SK-N-SH (cell line): ENCODE measurements at regions not wholly inside any gene's neighbourhood (a gene's known extent, or its start where the extent isn't known, plus 50 kb on each side); places are given as distances from the start of the nearest gene placed in this dataset.

Source experiments
- CTCF ChIA-PET: fragments of 300-600, 350-600 bp; formaldehyde crosslinking; extraction: SDS; loops from one replicate; lab custom pipeline; 2021; lab: Yijun Ruan, JAX
- POLR2A ChIA-PET: fragments of 350-600 bp; sonication (Branson Sonifier 250); formaldehyde crosslinking; extraction: SDS; loops from one replicate; lab custom pipeline; 2020; ENCODE audit warnings: antibody characterized with exemption, inconsistent platforms; lab: Yijun Ruan, JAX
- DNase-seq: peaks from one replicate; pipeline ENCODE4 v3.0.0; 2012
- H2AFZ ChIP-seq: fragments of 200-600 bp; sonication (generic); 2 replicates; pipeline ENCODE4 v1.8.1; 2016; ENCODE audit warnings: antibody characterized with exemption, mild to moderate bottlenecking, low read depth
- H3F3A ChIP-seq: fragments of 200-600 bp; sonication (generic); replicated peaks from 2 replicates; pipeline ENCODE3; 2016; ENCODE audit warnings: antibody characterized with exemption, mild to moderate bottlenecking; ENCODE audit not compliant: insufficient read depth
- H3K27ac ChIP-seq, 2 experiments: fragments of 200-500 bp in 1 of 2; fragments of 200-600 bp in 1 of 2; sonication (Bioruptor generic) in 1 of 2; sonication (generic), shearing (Covaris generic) in 1 of 2; 2 replicates each; pipeline versions ENCODE4 v1.5.1 to v1.6.1; 2014 to 2016; ENCODE audit warnings: low read depth in 2 of 2, inconsistent platforms in 1 of 2, low read length in 1 of 2, mild to moderate bottlenecking in 1 of 2, mixed read lengths in 1 of 2
- H3K27me3 ChIP-seq: fragments of 200-600 bp; sonication (generic), shearing (Covaris generic); 2 replicates; pipeline ENCODE4 v1.6.1; 2016; ENCODE audit warnings: mixed run types; ENCODE audit not compliant: insufficient read depth
- H3K36me3 ChIP-seq, 2 experiments: fragments of 200-500 bp in 1 of 2; fragments of 200-600 bp in 1 of 2; sonication (Bioruptor generic) in 1 of 2; sonication (generic) in 1 of 2; replicated peaks in 1 of 2; 2 replicates each; pipeline versions ENCODE3 to v1.5.1; 2014 to 2016; ENCODE audit warnings: low read length in 1 of 2, mild to moderate bottlenecking in 1 of 2; ENCODE audit not compliant: insufficient read depth in 2 of 2, control insufficient read depth in 1 of 2
- H3K4me1 ChIP-seq, 2 experiments: fragments of 200-500 bp in 1 of 2; fragments of 200-600 bp in 1 of 2; sonication (Bioruptor generic) in 1 of 2; sonication (generic), shearing (Covaris generic) in 1 of 2; 2 replicates each; pipeline versions ENCODE4 v1.5.1 to v1.6.1; 2014 to 2016; ENCODE audit warnings: low read depth in 1 of 2, low read length in 1 of 2, mixed run types in 1 of 2; ENCODE audit not compliant: insufficient read depth in 2 of 2, control insufficient read depth in 1 of 2
- H3K4me2 ChIP-seq: fragments of 200-600 bp; sonication (generic), shearing (Covaris generic); 2 replicates; pipeline ENCODE4 v1.6.1; 2017; ENCODE audit warnings: mixed run types
- H3K4me3 ChIP-seq, 2 experiments: fragments of 200-500 bp in 1 of 2; fragments of 200-600 bp in 1 of 2; sonication (Bioruptor generic) in 1 of 2; sonication (generic), shearing (Covaris generic) in 1 of 2; 2 replicates each; pipeline versions ENCODE4 v1.5.1 to v1.8.1; 2014 to 2016; ENCODE audit warnings: low read depth in 2 of 2, inconsistent platforms in 1 of 2, low read length in 1 of 2, mild to moderate bottlenecking in 1 of 2, mixed read lengths in 1 of 2, moderate library complexity in 1 of 2
- H3K79me2 ChIP-seq: fragments of 200-600 bp; sonication (generic); 2 replicates; pipeline ENCODE4 v1.8.1; 2017; ENCODE audit warnings: mild to moderate bottlenecking; ENCODE audit not compliant: insufficient read depth
- H3K9ac ChIP-seq: fragments of 200-600 bp; sonication (generic); 2 replicates; pipeline ENCODE4 v1.6.1; 2017; ENCODE audit warnings: mixed run types
- H3K9me2 ChIP-seq: fragments of 200-600 bp; sonication (generic); 2 replicates; pipeline ENCODE4 v1.6.1; 2017; ENCODE audit warnings: mixed run types
- H3K9me3 ChIP-seq: fragments of 200-600 bp; sonication (generic); 2 replicates; pipeline ENCODE4 v1.6.1; 2017; ENCODE audit warnings: mixed run types, mild to moderate bottlenecking, moderate library complexity
- H4K20me1 ChIP-seq: fragments of 200-600 bp; sonication (generic); 2 replicates; pipeline ENCODE4 v1.6.1; 2017; ENCODE audit warnings: mild to moderate bottlenecking, mixed run types; ENCODE audit not compliant: insufficient read depth
- CHD2 ChIP-seq: fragments of 150-350 bp; IDR thresholded peaks from 2 replicates; pipeline ENCODE4 v1.6.1; 2018; ENCODE audit warnings: low read length; ENCODE audit not compliant: partially characterized antibody
- EP300 ChIP-seq, 2 experiments: IDR thresholded peaks; 2 replicates each; pipeline versions ENCODE4 v1.4.0 to v1.6.1; 2012; ENCODE audit warnings: borderline replicate concordance in 1 of 2, low read depth in 1 of 2, low read length in 1 of 2
- FOSL2 ChIP-seq: IDR thresholded peaks from 2 replicates; pipeline ENCODE4 v1.4.0; 2012; ENCODE audit warnings: low read depth, mild to moderate bottlenecking, moderate library complexity, borderline replicate concordance
- FOXM1 ChIP-seq: IDR thresholded peaks from 2 replicates; pipeline ENCODE4 v1.4.0; 2012; ENCODE audit warnings: low read depth, mild to moderate bottlenecking
- GABPA ChIP-seq: IDR thresholded peaks from 2 replicates; pipeline ENCODE4 v1.4.0; 2012; ENCODE audit warnings: low read depth, mild to moderate bottlenecking
- JUND ChIP-seq: IDR thresholded peaks from 2 replicates; pipeline ENCODE4 v1.4.0; 2012
- MEF2A ChIP-seq: IDR thresholded peaks from 2 replicates; pipeline ENCODE4 v1.4.0; 2012; ENCODE audit warnings: low read depth, borderline replicate concordance
- NFIC ChIP-seq: IDR thresholded peaks from 2 replicates; pipeline ENCODE4 v1.4.0; 2012; ENCODE audit warnings: borderline replicate concordance
- RXRA ChIP-seq: IDR thresholded peaks from 2 replicates; pipeline ENCODE4 v1.4.0; 2012; ENCODE audit warnings: low read depth, mild to moderate bottlenecking, borderline replicate concordance
- SIN3A ChIP-seq: IDR thresholded peaks from 2 replicates; pipeline ENCODE4 v1.6.1; 2012; ENCODE audit warnings: low read depth, mild to moderate bottlenecking, low read length, moderate library complexity, borderline replicate concordance
- TAF1 ChIP-seq: IDR thresholded peaks from 2 replicates; pipeline ENCODE4 v1.6.1; 2012; ENCODE audit warnings: low read depth, mild to moderate bottlenecking, low read length, moderate library complexity, borderline replicate concordance
- TCF12 ChIP-seq: IDR thresholded peaks from 2 replicates; pipeline ENCODE4 v1.4.0; 2012
- WGBS: methylation state at CpG from one replicate; pipeline ENCODE4 v1.1.6; 2017; ENCODE audit warnings: low lambda C conversion rate; 5-methylcytosine and 5-hydroxymethylcytosine counted together
- TF ChIP-seq, protein P1 (sequence below): IDR thresholded peaks from 2 replicates; pipeline ENCODE4 v1.4.0; 2012; ENCODE audit warnings: low read depth

DNA sequence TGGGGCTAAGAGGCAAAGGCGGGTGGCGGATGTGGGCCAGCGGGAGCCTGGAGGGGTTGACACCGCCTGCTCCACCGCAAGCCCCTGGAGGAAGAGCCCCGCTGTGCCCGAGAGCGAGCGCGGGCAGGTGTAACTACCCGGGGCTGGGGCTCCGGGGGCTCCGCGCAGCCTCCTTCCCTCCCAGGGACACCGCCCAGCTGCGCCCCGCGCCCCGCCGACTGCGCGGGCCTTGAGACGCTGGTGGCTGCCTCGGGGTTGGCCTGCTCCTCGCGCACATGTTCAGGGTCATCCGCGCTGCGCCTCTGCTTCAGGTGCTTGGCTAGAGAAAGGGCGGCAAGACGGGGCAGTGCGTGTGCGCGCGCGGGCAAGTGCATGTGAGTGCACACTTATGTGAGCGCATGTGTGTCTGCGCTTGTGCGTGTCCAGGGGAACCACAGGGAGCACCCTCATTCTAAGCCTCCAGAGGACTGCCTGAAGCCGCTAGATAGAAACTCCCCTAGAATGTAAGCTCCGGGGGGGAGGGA is 197.5 kb upstream of the TMEM45B start:
- ChIA-PET CTCF (interaction anchor here (0.9 to 1.4 kb wide), 2 partner anchors 78 to 255 kb away, joined by 3 to 4 read pairs; no protein-coding TSS in a partner anchor), POLR2A (no interaction called here)
- H3K9ac ChIP-seq = no peak overlapping the region
- no peak for DNase-seq
- no peak overlapping the region for H3K4me3 ChIP-seq
- no peak overlapping the region for H3K27ac ChIP-seq
- no peak overlapping the region for H3K4me2 ChIP-seq
- TF ChIP-seq MEF2A (no peak), GABPA (no peak), CHD2 (no peak), NFIC (no peak), TCF12 (no peak), FOXM1 (no peak), EP300 (IDR thresholded peaks at IDR 0.05; ENCODE audit: borderline replicate concordance in 1 of 2, low read depth in 1 of 2, low read length in 1 of 2) (no peak), TAF1 (no peak), RXRA (no peak), JUND (no peak), SIN3A (no peak)
- TF ChIP-seq, protein P1, sequence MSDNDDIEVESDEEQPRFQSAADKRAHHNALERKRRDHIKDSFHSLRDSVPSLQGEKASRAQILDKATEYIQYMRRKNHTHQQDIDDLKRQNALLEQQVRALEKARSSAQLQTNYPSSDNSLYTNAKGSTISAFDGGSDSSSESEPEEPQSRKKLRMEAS = no peak
- TF ChIP-seq, all 33 proteins: peak for 0
- Histone ChIP-seq H3K79me2 (no peaks in the 10 kb centered on the region), H3K9me2 (no peaks in the 10 kb centered on the region), H3F3A (no peaks in the 10 kb centered on the region), H3K9me3 (no peaks in the 10 kb centered on the region), H2AFZ (no peak overlapping the region), H3K36me3 (no peaks in the 10 kb centered on the region), H4K20me1 (no peaks in the 10 kb centered on the region), H3K4me1 (no peaks in the 10 kb centered on the region), H3K27me3 (no peaks in the 10 kb centered on the region)
- WGBS = 78% methylated on average over 20 of the region's 41 CpGs

DNA sequence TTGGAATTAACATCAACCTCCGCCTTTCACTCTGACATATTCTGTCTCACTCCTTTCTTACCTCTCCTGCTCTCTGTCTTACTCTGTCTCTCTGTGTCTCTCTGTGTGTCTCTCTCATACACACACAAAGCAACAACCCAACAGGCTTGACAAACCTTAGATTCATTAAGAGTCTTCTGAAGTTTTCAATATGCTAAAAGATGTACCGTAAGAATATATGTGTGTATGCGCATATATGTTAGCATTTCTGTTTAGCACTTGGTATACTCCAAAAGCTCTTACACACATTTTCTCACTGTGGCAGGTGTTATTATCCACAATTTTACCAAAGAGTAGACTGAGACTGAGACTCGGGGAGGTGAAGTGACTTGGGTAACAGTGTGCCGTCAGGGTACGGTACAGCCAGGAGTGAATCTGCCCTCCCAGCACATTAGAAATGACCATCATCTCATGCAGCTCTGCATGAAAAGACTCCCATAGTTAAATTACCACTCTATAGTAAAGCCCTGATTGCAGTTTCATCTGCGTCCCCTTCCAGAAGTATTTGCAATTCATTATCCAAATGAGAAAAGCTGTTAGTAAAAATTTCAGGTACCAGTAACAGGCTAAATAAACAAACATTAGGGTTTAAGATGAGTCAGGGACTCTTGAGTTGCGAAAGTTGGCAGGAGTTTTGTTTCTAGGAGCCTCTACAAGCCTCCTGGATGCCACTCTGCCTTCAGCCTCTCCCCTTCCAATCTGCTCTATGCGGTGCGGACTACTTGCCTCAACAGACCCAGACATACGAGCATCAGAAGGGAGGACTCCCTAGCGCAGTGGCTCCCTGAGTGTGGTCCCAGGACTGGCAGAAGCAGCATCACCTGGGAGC is 195.2 kb upstream of the TMEM45B start:
- POLR2A ChIA-PET = no interaction called here
- H3K4me1 ChIP-seq = no peaks in the 10 kb centered on the region
- WGBS = 84% methylated on average over 11 of the region's 12 CpGs

More for the DNA sequence above, 195.2 kb upstream of the TMEM45B start:
- Histone ChIP-seq H3K9ac (no peak overlapping the region), H3K9me3 (no peaks in the 10 kb centered on the region), H2AFZ (no peak overlapping the region), H3K27ac (no peak overlapping the region), H3K9me2 (no peaks in the 10 kb centered on the region), H4K20me1 (no peaks in the 10 kb centered on the region), H3F3A (no peaks in the 10 kb centered on the region), H3K4me3 (no peak overlapping the region), H3K4me2 (no peak overlapping the region), H3K36me3 (no peaks in the 10 kb centered on the region), H3K79me2 (no peaks in the 10 kb centered on the region), H3K27me3 (no peaks in the 10 kb centered on the region)
- TF ChIP-seq FOSL2 = no peak
- CTCF ChIA-PET = no interaction called here
- DNase-seq = no peak
